A172 (cell line): ENCODE measurements at regions not wholly inside any gene's neighbourhood (a gene's known extent, or its start where the extent isn't known, plus 50 kb on each side); places are given as distances from the start of the nearest gene placed in this dataset.

ENCODE experiments used
- DNase-seq: peaks from one replicate; pipeline ENCODE4 v3.0.0-alpha.2; 2015; ENCODE audit warnings: low spot score

GRCh38 chr17:59451706-59452105 lies 113.7 kb upstream of the DHX40 start:
- peak; percentile 89 for DNase-seq

- no peak for DNase-seq
Observed at GRCh38 chr17:59454633-59455105, 110.7 kb upstream of the DHX40 start.

GRCh38 chr17:59456428-59456827 lies 109.0 kb upstream of the DHX40 start:
- DNase-seq, result no peak

- no peak for DNase-seq
Observed at GRCh38 chr17:59456923-59457615, 108.3 kb upstream of the DHX40 start.

- no peak for DNase-seq
Observed at GRCh38 chr17:59462385-59462784, 103.0 kb upstream of the DHX40 start.

- DNase-seq, result no peak
Observed at GRCh38 chr17:59464246-59464645, 101.2 kb upstream of the DHX40 start.

- DNase-seq, result no peak
Observed at GRCh38 chr17:59465949-59466307, 99.5 kb upstream of the DHX40 start.

- DNase-seq, result no peak
Observed at GRCh38 chr17:59466946-59467801, 98.2 kb upstream of the DHX40 start.

- DNase-seq, result no peak
Observed at GRCh38 chr17:59469786-59470485, 95.5 kb upstream of the DHX40 start.

- peak; percentile 18 for DNase-seq
Observed at GRCh38 chr17:59470624-59471297, 94.6 kb upstream of the DHX40 start.

GRCh38 chr17:59476413-59476812 lies 89.0 kb upstream of the DHX40 start:
- no peak for DNase-seq

- DNase-seq, result no peak
Observed at GRCh38 chr17:59479141-59479540, 86.3 kb upstream of the DHX40 start.

GRCh38 chr17:59483860-59484259 lies 81.5 kb upstream of the DHX40 start:
- no peak for DNase-seq

- DNase-seq, result peak; percentile 23
Observed at GRCh38 chr17:59485015-59485414, 80.4 kb upstream of the DHX40 start.

GRCh38 chr17:59485946-59486345 lies 79.5 kb upstream of the DHX40 start:
- DNase-seq, result no peak

- no peak for DNase-seq
Observed at GRCh38 chr17:59487161-59487873, 78.1 kb upstream of the DHX40 start.

GRCh38 chr17:59488805-59489204 lies 76.6 kb upstream of the DHX40 start:
- DNase-seq, result no peak

- DNase-seq, result no peak
Observed at GRCh38 chr17:59490216-59490615, 75.2 kb upstream of the DHX40 start.

GRCh38 chr17:59491353-59492090 lies 73.9 kb upstream of the DHX40 start:
- DNase-seq, result no peak

GRCh38 chr17:59492091-59492451 lies 73.3 kb upstream of the DHX40 start:
- DNase-seq, result no peak

- DNase-seq, result no peak
Observed at GRCh38 chr17:59493867-59494266, 71.5 kb upstream of the DHX40 start.
